Omental fat pad (tissue), 3 donors: ENCODE measurements at regions not wholly inside any gene's neighbourhood (a gene's known extent, or its start where the extent isn't known, plus 50 kb on each side); places are given as distances from the start of the nearest gene placed in this dataset.

Experiments used
- ATAC-seq: fragments of 150-250 bp; one replicate; pipeline ENCODE4 v1.9.1; 2016; ENCODE audit warnings: mild to moderate bottlenecking, moderate library complexity; ENCODE audit not compliant: low FRiP score
- DNase-seq: peaks from one replicate; pipeline ENCODE4 v3.0.0-alpha.2; 2019; ENCODE audit warnings: low spot score
- TF ChIP-seq, protein P1 (sequence below), 3 donors: fragments of 450-650 bp; IDR thresholded peaks; one replicate each; pipeline ENCODE4 v1.5.1; 2016 to 2017; ENCODE audit warnings: antibody characterized with exemption in 3 of 3, mild to moderate bottlenecking in 3 of 3, moderate library complexity in 2 of 3

DNA sequence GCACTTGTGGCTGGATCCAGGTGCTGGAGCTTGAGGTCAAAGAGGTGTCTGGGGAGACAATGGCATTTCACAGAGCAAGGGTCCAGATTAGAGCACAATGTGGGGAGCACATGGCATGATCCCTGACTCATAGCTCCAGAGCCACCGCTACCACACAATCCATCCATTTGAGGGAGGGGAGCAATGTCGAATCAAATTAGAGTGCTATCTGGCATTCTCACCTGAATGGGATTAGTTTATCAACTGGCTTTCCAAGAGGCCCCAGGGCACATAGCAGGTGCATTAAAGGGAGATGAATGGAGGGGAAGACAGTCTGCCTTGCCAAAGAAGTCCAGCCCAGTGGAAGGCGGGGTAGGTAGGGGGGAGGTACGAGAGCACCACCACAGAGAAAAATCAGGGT lies 194.4 kb upstream of the GPR12 start:
- no peak for DNase-seq
- no peak for ATAC-seq
- TF ChIP-seq, protein P1, sequence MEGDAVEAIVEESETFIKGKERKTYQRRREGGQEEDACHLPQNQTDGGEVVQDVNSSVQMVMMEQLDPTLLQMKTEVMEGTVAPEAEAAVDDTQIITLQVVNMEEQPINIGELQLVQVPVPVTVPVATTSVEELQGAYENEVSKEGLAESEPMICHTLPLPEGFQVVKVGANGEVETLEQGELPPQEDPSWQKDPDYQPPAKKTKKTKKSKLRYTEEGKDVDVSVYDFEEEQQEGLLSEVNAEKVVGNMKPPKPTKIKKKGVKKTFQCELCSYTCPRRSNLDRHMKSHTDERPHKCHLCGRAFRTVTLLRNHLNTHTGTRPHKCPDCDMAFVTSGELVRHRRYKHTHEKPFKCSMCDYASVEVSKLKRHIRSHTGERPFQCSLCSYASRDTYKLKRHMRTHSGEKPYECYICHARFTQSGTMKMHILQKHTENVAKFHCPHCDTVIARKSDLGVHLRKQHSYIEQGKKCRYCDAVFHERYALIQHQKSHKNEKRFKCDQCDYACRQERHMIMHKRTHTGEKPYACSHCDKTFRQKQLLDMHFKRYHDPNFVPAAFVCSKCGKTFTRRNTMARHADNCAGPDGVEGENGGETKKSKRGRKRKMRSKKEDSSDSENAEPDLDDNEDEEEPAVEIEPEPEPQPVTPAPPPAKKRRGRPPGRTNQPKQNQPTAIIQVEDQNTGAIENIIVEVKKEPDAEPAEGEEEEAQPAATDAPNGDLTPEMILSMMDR (IDR thresholded peaks at IDR 0.05): no peak

DNA sequence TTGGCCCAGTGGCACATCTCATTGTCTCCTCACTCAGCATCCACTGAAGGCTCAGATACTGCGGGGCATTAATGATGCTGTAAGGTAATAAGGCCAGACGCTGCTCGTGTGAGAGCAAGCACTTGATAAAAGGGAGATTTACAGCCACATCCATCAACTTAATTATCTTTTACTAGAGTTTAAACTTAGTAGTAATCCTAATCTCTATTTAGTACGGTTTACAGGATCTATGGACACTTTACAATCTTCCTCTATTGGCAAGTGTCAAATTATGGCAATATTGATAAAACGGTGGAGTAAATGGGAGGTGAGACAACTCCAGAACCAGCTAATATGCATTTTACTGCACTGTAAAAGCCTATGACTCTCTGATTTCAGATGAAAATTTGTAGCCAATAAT lies 192.7 kb upstream of the GPR12 start:
- ATAC-seq (no peak), DNase-seq (no peak)
- TF ChIP-seq, protein P1 (IDR thresholded peaks at IDR 0.05): no peak

GRCh38 chr13:26952551-26953143 lies 192.1 kb upstream of the GPR12 start:
- no peak for ATAC-seq
- no peak for DNase-seq
- TF ChIP-seq, protein P1 (IDR thresholded peaks at IDR 0.05): no peak

DNA sequence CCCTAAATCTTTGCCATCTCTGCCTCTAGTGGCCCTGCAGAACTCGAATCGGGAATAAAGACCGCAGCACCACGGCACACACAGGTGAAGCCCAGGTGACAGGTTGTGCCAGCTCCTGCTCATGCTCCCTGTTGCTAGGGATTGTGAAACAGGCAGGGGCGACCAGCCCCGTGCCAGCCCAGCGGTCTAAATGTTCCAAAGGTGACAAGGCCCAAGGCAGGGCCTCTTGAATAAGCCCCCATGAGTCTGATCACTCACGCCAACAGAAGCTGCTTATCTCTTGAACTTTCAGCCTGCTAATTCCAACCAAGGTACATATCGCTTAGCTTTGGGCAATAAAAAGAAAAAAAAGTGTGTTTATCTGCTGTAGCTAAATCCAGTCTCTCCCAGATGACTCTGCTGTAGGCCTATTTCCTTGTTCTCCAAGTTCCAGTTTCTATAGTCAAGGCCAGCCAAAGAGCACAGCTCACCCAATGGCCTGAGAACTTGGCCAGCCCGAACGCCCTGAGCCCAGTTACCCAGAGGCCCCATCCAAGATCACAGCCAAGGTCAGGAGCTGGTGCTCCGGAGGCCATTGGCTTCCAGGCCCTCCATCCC lies 191.1 kb upstream of the GPR12 start:
- ATAC-seq: no peak
- no peak for DNase-seq
- TF ChIP-seq, protein P1 (IDR thresholded peaks at IDR 0.05): no peak

- TF ChIP-seq, protein P1 (IDR thresholded peaks at IDR 0.05): no peak
- no peak for ATAC-seq
- no peak for DNase-seq
Measured at GRCh38 chr13:26950968-26951367, 190.4 kb upstream of the GPR12 start.

GRCh38 chr13:26950546-26950945 lies 190.0 kb upstream of the GPR12 start:
- DNase-seq: no peak
- no peak for ATAC-seq
- TF ChIP-seq, protein P1 (IDR thresholded peaks at IDR 0.05): no peak
